ENCODE measurements at regions not wholly inside any gene's neighbourhood (a gene's known extent, or its start where the extent isn't known, plus 50 kb on each side); places are given as distances from the start of the nearest gene placed in this dataset.

DNA sequence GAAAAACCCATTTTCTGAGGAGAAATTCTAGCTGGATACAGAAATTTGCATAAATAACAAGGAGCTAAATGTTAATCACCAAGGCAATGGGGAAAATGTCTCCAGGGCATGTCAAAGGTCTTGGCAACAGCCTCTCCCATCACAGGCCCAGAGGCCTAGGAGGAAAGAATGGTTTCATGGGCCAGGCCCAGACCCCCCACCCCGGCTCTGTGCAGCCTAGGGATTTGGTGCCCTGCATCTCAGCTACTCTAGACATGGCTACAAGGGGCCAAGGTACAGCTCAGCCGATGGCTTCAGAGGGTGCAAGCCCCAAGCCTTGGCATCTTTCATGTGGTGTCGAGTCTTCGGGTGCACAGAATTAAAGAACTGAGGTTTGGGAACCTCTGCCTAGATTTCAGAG lies 321.2 kb upstream of the ID4 start:
- TF ChIP-seq, protein P1, sequence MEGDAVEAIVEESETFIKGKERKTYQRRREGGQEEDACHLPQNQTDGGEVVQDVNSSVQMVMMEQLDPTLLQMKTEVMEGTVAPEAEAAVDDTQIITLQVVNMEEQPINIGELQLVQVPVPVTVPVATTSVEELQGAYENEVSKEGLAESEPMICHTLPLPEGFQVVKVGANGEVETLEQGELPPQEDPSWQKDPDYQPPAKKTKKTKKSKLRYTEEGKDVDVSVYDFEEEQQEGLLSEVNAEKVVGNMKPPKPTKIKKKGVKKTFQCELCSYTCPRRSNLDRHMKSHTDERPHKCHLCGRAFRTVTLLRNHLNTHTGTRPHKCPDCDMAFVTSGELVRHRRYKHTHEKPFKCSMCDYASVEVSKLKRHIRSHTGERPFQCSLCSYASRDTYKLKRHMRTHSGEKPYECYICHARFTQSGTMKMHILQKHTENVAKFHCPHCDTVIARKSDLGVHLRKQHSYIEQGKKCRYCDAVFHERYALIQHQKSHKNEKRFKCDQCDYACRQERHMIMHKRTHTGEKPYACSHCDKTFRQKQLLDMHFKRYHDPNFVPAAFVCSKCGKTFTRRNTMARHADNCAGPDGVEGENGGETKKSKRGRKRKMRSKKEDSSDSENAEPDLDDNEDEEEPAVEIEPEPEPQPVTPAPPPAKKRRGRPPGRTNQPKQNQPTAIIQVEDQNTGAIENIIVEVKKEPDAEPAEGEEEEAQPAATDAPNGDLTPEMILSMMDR (IDR thresholded peaks at IDR 0.05; ENCODE audit: control extremely low read depth in 1 of 3, insufficient read depth in 1 of 3, low read depth in 1 of 3, low read length in 3 of 3): no peak
- no peak for TF ChIP-seq POLR2AphosphoS5 (IDR thresholded peaks at IDR 0.05; ENCODE audit: low read depth, low read length)
- TF ChIP-seq YY1 (IDR thresholded peaks at IDR 0.05; ENCODE audit: low read depth, low read length): no peak
- no peak for TF ChIP-seq SP2 (IDR thresholded peaks at IDR 0.05; ENCODE audit: low read length)

All from H1 (cell line).